Muscle of back (tissue), 3 donors: ENCODE measurements at regions not wholly inside any gene's neighbourhood (a gene's known extent, or its start where the extent isn't known, plus 50 kb on each side); places are given as distances from the start of the nearest gene placed in this dataset.

Experiments used
- DNase-seq, 3 donors: peaks; one replicate each; pipeline versions ENCODE4 v3.0.0 to v3.0.0-alpha.2; 2013

DNA sequence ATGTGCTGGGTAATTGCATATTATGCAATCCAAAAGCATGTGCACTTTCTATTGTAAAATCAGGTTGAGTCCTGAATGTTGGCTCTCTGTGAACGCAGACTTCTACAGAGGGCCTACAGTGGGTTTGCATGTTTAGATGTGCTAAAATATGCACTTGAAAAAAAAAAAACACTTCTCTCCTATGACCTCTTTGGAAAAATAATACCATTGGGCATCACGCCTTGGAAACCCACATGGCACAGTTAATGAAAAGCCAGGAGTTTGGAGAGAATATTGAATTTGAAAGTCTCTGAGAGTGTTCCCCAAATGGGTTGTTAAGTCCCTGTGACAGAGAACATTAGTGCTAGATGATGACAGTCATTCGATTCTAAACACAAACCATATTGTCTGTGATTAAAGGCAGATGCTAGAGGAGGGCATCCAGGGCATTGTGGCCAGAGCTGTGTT is 710.4 kb upstream of the PIK3C3 start:
- no peak for DNase-seq

DNA sequence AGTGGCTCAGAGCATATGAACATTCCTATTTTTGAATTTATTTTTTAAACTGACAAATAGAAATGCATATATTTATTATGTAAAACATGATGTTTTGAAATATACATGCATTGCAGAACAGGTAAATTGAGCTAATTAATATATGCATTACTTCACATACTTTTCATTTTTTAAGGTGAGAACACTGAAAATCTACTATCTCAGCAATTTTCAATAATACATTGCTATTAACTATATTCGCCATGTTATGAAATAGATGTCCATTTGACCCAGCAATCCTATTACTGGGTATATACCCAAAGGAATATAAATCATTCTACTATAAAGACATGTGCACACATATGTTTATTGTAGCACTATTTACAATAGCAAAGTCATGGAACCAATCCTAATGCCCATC is 717.7 kb upstream of the PIK3C3 start:
- DNase-seq: no peak

DNA sequence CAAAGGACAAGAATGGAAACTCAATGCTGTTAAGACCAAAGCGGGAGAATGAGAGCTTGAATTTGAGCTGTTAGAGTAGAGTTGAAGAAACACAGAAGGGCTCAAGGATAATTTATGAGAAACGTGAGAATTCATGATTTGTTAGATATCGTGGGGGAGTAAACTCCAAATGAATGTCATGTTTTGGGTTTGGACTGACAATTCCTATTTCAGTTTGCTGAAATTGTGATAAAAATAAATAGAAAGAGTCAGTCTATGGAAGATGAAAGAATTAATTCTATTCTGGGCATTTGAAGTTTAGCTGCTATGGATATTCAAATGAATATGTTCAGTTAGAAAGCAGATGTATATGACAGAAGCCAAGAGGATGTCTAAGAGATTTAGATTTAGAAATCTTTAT is 723.4 kb upstream of the PIK3C3 start:
- no peak for DNase-seq

DNA sequence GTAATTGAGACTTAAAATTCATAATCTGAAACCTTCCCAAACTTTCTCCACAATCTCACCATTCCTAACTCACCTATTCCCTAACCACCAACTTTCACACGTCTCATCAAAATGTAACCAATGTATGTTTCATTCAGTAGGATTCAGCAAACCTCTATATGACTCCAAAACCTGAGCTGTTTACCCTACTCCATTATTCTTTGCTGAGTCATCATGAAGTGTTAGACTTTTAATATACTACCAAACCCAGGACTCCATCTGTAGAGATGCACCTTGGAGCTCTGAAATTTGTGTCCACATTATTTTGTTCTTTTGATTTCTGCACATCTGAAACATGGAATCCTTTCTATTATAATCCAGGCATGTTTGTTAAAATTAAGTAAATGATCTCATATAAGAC is 727.0 kb upstream of the PIK3C3 start:
- DNase-seq: no peak

DNA sequence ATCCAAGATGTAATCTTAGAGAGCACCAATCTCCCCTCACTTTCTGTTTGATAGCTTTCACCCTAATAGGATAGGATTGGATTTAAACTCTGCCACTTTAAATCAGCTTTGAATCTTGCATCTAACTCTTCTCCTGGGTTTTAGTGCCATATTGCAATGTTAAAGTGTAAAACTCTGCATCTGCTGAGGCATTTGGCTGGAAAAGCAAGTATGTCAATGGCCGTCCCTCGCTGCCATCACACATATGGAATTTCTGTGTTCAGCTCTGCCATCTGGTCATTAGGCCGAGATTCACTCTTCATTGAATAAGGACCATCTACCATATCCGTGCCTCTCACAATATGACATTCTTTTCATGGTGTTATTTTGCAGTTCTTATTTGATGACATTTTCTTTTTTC is 728.1 kb upstream of the PIK3C3 start:
- DNase-seq: no peak

DNA sequence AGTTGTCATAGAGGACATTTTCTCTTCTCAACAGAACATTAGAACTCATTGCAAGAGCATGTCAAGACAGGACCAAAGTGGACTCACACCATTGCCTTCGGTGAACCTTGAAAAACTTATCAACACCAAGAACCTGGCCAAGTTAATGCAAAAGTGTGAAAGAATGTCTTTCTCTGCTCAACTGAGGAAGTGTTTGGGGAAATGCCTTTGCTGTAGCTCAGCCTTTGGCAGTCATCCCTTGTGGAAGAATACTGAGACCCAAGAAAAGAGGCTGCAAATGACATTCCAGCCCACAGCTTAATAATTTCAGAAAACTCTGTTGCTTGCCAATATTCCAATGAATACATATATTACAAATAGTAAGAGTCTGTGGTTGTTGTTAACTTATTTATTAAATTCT is 728.8 kb upstream of the PIK3C3 start:
- peak; percentile 48 to 70 (median 62) for DNase-seq

DNA sequence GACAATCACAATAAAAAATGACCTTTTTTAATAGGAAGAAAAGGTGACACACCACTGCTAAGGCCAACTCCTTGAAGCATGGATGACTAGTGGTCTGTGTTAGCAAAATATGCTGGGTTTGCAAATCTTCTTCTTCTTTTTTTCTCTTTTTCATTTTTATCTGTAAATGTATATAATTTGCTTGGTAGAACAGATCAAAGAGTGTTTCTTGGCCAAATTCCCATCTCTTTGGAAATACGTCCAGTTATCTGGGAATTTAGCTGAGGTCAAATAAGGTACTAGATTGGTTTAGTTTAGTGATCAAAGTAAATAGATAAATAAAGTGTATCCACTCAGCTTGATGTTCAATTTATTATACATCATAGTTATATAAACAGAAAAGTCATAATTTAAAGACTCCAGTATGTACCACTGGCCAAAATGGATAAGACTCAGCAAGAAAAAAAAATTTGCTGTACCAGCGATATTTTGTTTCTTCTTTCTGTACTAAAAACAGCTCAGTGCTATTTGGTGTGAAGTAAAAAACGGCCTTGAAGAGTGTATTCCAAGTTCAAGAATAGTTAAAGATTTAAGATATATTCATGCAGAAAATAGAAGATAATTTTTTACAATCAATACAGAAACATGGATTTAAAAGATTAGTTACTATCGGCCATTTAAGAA is 738.6 kb upstream of the PIK3C3 start:
- DNase-seq: no peak

DNA sequence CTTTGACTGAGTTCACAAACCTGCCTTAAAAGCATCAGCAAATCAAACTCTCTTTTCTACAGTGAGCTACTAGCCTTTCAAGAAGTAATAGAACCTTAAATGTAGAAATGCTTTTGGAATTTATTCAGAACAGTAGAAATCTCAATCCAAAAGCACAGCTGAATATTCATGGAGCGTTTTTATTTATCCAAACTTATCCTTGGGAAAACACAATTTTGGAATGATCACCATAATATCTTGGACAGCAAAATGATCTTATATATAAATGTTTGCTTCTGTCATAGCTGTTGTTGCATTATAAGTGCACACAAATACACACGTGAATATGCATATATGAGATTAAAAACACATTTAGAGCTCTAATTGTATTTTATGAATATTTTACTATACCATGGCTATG is 747.3 kb upstream of the PIK3C3 start:
- peak in 2 of 3 donors; percentile 5 to 19 for DNase-seq

DNA sequence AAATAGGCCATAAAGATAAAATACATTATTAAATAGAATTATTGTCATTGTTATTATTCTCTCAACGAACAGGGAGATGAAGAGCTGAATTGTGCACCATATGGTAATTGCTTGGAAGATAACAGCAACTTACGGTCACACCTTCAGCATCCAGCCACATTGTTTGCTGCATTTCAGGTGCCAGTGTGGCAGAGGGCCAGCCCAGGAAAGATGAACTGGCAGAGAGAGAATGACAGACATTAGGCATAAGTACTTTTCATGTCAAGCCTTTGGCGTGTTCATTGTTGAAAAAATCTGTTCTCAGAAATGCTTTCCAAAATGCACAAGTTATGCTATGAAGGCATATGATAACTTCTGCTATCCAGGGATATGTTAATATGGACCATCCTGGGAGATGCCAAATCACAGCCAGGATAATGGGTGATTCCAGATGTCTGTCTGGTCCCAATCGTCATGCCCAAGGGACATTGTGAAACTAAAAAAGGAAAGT is 748.6 kb upstream of the PIK3C3 start:
- DNase-seq: no peak

DNA sequence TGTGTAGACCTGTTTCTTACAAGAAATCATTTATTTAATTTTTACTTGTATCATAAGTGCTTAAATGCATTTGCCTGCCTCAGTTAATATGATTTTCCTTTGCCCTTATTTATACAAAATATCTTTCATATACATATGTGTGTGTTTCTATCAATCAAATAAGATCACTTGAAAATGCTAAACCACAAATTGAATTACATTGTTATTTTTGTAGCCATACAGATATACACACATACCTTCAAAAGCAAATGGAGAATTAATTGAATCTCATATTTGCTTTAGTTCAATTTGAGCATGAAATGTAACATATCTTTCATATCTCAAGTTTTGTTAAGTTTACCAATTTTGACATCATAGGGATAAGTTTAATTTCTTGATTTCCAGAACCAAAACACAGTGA is 755.8 kb upstream of the PIK3C3 start:
- DNase-seq: no peak

DNA sequence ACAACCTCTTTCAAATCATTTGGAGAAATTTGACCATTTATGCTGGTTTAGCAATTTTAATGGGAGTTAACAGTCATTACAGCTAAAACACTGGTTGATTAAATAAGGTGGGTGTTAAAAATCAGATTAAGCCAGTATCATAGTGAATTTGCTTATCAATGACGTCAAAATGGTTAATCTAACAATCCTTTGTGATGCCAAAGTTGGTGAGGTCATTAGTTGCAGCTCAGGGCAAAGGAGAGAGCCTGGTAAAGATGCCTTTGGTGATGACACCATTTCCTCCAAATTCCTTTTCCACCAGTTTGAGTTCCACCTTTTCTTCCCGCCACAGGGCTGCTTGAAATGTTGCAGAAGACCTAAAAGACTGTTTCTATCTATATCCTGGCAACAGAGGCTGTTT is 757.1 kb upstream of the PIK3C3 start:
- DNase-seq: no peak

DNA sequence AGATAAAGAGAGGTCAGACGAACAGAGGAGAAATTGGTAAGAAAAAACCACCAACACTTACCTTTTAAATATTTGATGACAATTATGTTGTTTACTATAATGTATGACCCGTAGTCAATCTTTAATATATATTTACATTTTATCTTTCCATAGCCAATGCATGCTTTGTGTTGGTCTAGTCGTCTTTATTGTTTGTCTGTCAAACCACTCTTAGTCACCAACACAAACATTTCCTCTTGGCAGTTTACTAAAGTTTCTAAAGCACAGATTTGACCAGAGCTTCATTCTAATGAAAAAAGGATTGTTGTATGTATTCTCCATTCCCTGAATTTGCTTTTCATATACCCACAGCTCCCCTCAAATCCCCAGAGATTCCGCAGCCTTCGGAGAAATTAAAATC is 784.7 kb upstream of the PIK3C3 start:
- no peak for DNase-seq

DNA sequence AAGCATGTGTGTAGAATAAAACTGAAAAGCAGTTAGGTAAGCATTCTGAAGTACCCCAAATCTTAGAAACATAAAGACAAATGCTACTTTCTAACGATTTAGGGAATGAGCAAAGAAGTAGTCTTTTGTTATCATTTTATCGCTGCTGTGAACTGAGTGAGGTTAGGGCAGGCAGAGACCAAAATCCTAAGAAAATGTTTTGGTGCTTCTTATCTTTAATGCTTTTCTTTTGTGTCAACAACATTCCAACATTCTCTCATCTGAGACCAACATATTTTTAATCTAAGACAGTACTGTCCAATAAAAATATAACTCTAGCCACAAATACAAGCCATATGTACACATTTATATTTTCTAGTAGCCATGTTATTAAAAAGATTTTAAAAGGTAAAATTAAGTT is 789.4 kb upstream of the PIK3C3 start:
- no peak for DNase-seq

DNA sequence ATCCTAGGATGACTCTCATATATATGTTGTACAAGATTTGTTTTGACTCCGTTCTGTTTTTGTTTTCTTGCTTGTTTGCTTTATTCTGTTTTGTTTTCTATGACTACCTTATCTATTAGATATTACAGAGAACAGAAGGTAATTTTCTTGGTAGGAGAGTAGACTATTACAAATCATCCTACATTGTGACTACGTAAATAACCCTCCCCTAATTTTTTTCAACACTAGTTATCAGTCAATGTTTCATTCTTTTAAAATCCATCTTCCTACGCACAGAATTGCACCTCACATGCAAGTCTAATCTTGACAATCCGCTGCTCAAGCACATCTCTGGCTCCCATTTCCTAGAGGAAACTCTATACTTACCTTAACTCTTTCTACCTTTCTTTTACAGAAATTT is 792.3 kb upstream of the PIK3C3 start:
- no peak for DNase-seq

DNA sequence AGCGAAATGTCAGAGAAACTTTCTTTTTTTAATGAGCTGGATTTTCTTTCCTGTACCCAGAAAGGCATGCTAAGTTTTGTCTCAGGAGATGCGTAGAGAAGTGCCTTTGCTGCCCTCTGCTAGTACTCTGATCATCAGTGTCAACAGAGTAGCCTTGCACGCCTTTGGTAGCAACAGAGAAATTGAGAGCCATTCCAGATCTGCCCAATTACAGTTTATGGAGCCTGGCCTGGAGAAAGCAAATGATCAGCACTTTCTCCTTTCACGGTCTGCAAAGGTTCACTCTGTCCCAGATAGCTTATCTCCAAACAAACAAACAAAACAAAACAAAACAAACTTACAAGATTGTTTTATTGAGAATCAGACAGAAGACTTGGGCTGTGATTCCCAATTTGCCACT is 792.8 kb upstream of the PIK3C3 start:
- DNase-seq: no peak

DNA sequence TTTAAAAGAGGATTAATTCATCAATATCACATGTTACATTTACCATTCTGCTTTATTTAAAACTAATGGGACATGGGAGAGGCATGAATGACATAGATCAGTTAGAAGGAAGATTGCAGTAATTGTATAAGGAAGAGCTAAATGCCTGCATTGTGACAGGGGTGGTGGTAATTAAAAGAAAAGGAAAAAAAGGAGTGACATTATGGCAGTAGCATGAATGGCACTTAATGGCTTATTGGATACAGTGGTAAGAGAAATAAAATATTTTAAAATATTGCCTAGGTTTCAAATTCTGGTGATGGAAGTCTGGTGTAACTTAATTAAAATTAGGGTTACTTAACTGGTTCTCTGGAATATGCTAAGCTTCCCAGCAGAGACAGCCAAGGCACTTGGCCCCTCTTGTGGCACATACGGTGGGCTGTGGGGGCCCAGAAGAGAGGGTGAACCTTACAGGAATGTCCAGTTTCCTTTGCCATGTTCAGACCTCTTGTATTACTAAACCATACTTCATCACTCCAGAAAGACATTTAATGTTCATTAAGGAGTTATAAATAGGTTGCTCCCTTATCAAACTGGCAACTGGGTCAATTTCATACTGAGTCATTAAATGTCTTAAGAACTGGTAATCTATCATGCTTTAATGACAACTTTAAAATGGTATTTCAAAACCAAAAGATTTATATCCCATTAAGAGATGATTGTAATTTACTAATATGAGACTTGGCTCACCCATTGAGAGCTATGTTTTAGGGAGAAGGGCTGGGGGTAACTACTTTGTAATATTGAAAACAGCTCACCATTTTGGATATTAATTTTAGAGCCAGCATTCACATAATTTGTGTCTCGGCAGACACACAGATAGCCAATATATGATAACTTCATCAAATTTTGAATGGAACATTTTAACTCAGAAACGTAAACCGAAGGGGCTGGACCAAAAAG is 798.9 kb upstream of the PIK3C3 start:
- no peak for DNase-seq

DNA sequence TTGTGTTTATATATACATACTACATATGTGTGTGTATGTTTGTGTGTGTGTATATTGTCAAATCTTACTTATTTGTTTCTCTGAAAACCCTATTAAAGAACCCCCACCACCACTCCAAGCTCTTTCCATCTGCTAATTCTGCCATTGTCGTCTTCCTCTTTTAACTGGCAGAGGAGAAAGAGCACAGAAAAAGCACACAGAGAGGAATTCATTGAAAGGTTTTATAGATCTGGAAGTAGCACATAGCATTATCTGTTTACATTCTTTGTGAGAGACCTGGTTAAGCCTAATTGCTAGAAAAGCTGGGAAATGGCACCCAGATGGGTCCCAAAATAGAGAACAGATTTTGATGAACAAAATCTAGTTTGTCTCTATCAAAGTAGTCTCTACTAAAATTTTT is 800.0 kb upstream of the PIK3C3 start:
- no peak for DNase-seq

DNA sequence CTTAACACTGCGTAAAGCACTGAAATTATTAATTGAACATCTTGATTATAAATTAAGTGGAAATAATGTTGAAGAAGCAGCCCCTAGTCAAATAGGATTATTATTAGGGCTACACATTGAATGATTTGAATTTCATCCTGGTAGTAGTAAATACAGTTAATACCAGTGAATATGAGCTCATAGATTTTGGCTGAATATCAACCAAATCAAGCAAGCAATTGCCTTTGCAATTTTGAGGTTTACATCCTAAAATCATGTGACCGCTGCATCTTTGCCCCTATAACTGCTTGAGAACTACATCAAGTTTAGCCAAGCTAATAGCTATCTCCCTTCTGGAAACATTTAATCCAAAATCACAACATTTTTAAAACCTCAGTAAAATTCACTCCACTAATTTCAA is 801.2 kb upstream of the PIK3C3 start:
- DNase-seq: peak in 1 of 3 donors; percentile 17

DNA sequence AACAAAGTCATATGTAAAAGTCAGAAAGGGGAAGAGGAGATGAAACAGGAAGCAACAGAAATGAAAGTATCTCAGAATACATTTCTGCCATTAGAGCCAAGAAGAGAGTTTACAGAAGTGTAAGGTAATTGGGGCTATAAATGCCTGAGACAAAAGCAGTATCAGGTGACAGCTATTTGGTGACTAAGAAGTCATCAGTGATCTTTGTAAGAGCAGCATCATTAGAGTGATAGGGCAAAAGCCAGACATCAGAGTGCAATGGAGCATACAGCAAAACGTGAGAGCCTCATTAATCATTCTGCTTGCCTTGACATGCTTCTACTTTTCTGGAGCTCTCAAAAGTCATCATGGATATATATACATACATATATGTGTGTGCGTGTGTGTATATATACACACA is 804.7 kb upstream of the PIK3C3 start:
- DNase-seq: no peak

DNA sequence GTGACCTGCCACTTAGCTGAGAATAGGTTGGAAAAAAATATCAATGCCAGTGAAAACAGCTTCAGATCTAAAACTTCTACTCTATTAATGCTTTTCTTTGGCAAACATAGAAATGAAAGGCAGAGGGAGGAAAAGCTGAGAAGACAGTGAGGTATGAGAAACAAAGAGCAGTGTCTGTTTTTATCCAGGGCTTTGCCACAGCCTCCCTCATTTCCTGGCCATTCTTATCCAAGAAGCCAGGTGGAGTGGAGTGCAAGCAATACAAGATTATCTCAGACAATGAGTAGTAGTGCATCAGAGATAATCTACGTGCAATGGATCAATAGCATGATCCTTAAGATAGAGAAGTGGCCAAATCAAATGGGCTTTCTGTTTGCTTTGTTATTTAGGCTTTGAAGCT is 808.7 kb upstream of the PIK3C3 start:
- no peak for DNase-seq

DNA sequence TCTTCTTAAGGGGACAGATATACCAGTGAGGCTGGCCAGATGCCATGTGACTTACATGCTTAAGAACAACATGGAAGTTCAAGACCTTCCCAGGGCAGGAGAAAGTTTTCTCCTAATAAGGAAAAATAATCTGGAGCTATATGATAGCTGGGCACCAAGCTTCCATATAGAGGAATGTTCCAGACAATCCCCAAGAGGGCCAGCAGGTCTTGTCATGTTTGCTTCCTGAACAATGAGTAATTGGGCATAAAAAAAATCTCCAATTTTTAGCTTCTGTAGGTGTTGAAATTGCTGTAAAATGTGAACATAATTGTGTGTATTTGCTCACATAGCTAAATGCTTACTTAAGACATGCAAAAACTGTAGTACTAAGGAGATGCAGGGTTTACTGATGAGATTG is 809.5 kb upstream of the PIK3C3 start:
- DNase-seq: peak in 1 of 3 donors; percentile 38

DNA sequence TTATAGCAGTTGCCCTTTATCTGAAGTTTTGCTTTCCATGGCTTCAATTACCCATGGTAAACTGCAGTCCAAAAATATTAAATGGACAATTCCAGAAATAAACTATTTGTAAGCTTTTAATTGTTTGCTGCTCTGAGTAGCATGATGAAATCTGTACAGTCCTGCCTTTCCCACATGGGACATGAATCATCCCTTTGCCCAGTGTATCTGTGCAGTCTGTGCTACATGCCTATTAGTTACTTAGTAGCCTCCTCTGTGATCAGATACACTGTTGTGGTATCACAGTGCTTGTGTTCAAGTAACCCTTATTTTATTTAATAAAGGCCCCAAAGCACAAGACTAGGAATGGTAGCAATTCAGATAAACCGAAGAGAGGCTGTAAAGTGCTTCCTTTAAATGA is 810.6 kb upstream of the PIK3C3 start:
- peak in 1 of 3 donors; percentile 61 for DNase-seq

DNA sequence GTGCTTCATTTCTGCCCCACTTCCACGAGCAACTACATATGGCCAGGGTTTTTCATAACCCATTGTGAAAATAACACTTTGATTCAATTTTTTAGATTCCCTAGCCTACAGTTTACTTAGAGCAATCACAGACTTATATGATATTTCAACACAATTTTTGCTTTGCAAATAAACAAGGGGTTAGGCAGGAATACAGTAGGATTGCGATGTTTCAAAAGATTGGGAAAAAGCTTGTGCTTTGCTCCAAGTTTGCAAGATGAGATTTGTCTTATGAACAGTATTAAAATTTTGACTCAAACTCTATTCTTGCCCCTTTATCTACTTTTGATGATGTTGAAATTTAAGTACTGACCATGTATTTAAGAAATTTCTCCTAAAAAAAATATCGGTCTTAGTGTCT is 814.5 kb upstream of the PIK3C3 start:
- no peak for DNase-seq
